Keratinocyte (primary cell): ENCODE measurements at regions not wholly inside any gene's neighbourhood (a gene's known extent, or its start where the extent isn't known, plus 50 kb on each side); places are given as distances from the start of the nearest gene placed in this dataset.

Source experiments
- DNase-seq: peaks from one replicate; pipeline ENCODE4 v3.0.0-alpha.2; 2011; ENCODE audit warnings: low read depth, missing footprints, low spot score
- FAIRE-seq: peaks from 2 replicates; lab custom pipeline; 2011; peaks lifted over from hg19 to GRCh38; lab: Jason Lieb, UNC
- H2AFZ ChIP-seq: 2 replicates; pipeline ENCODE4 v1.6.0; 2012; ENCODE audit warnings: low read length, control low read depth, inconsistent platforms; ENCODE audit not compliant: control insufficient read depth
- H3K27ac ChIP-seq: 2 replicates; pipeline ENCODE4 v1.5.1; 2011; ENCODE audit warnings: low read length; ENCODE audit not compliant: control insufficient read depth, insufficient read depth
- H3K27me3 ChIP-seq: 3 replicates; pipeline ENCODE4 v1.6.0; 2011; ENCODE audit warnings: low read length; ENCODE audit not compliant: control insufficient read depth, insufficient read depth; ENCODE audit errors: extremely low read depth
- H3K36me3 ChIP-seq, 2 experiments: 2 replicates in 1 of 2; 3 replicates in 1 of 2; pipeline ENCODE4 v1.5.1; 2011; ENCODE audit warnings: low read length in 2 of 2, mild to moderate bottlenecking in 1 of 2; ENCODE audit not compliant: control insufficient read depth in 2 of 2, insufficient read depth in 2 of 2; ENCODE audit errors: extremely low read depth in 1 of 2
- H3K4me1 ChIP-seq: 3 replicates; pipeline ENCODE4 v1.5.1; 2011; ENCODE audit warnings: low read length; ENCODE audit not compliant: control insufficient read depth, insufficient read depth; ENCODE audit errors: extremely low read depth
- H3K4me2 ChIP-seq: 3 replicates; pipeline ENCODE4 v1.6.0; 2011; ENCODE audit warnings: low read depth, low read length; ENCODE audit not compliant: control insufficient read depth, insufficient read depth; ENCODE audit errors: extremely low read depth
- H3K4me3 ChIP-seq, 3 experiments: fragments of 200-600 bp in 1 of 3; sonication (generic) in 1 of 3; 2 replicates in 2 of 3; 3 replicates in 1 of 3; pipeline ENCODE4 v1.5.1; 2011 to 2016; ENCODE audit warnings: low read length in 3 of 3, mild to moderate bottlenecking in 3 of 3, control low read depth in 2 of 3, inconsistent platforms in 1 of 3, low read depth in 1 of 3, mixed read lengths in 1 of 3, mixed run types in 1 of 3, moderate library complexity in 1 of 3; ENCODE audit not compliant: control insufficient read depth in 2 of 3, insufficient read depth in 2 of 3; ENCODE audit errors: extremely low read depth in 1 of 3
- H3K79me2 ChIP-seq: 2 replicates; pipeline ENCODE4 v1.6.0; 2012; ENCODE audit warnings: low read length; ENCODE audit not compliant: control insufficient read depth, insufficient read depth
- H3K9ac ChIP-seq: 3 replicates; pipeline ENCODE4 v1.6.0; 2011; ENCODE audit warnings: low read length; ENCODE audit not compliant: control insufficient read depth, insufficient read depth; ENCODE audit errors: extremely low read depth
- H3K9me1 ChIP-seq: 3 replicates; pipeline ENCODE4 v1.6.0; 2011; ENCODE audit warnings: low read length; ENCODE audit not compliant: control insufficient read depth, insufficient read depth; ENCODE audit errors: extremely low read depth
- H3K9me3 ChIP-seq: 2 replicates; pipeline ENCODE4 v1.5.1; 2012; ENCODE audit warnings: low read depth, low read length; ENCODE audit not compliant: control insufficient read depth
- H4K20me1 ChIP-seq: 3 replicates; pipeline ENCODE4 v1.6.0; 2011; ENCODE audit warnings: low read length; ENCODE audit not compliant: control insufficient read depth, insufficient read depth; ENCODE audit errors: extremely low read depth
- EZH2 ChIP-seq: IDR thresholded peaks from one replicate; pipeline ENCODE4 v1.6.1; 2012; ENCODE audit warnings: inconsistent platforms, mild to moderate bottlenecking, low read length, moderate library complexity
- dilution Hi-C: fragments of 300-500 bp; cut with MboI; formaldehyde crosslinking; loops from one replicate; pipeline ENCODE4 v1.7.0; 2020; ENCODE audit warnings: low sequenced_read_pairs; ENCODE audit not compliant: extremely low pct_ligation_motif_present
- TF ChIP-seq, protein P1 (sequence below), 3 experiments: IDR thresholded peaks in 1 of 3; conservative IDR thresholded peaks in 1 of 3; optimal IDR thresholded peaks in 1 of 3; 2 replicates in 2 of 3; 3 replicates in 1 of 3; pipeline versions ENCODE3 to v1.5.1; 2011; ENCODE audit warnings: low read length in 3 of 3, mild to moderate bottlenecking in 3 of 3, moderate library complexity in 2 of 3, control low read depth in 1 of 3, inconsistent platforms in 1 of 3; ENCODE audit not compliant: insufficient read depth in 2 of 3; ENCODE audit errors: extremely low read depth in 1 of 3

DNA sequence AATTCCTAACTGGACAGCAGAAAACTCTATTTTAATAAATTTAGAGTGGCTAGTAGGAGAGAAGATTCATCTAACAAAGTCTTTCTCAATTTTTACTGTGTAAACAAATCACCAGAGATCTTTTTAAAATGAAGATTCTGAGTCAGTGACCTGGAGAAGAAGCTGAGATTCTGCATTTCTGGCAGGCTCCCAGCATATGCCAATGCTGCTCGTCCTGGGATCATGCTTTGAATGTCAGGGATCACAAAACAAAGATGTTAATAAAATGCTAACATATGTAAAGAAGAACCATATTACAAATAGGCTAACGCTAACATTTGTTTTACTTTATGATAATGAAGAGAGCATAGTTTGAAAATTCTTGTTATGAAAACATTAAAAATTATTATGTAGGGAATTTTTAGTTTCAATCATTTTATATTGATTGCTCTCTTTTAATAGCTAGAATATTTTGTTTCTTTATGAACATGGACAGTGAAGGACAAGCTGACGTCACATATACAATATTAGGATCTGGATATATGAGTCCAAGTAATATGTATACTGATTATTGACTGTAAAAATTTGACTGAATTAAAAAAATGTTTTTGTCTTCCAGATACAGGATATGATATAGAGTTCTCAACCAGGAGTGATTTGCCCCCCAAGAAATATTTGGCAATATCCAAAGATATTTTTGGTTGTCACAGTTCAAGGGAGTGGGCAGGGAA, 160.8 kb upstream of the GPR149 start:
- Histone ChIP-seq H3K27ac (no peak overlapping the region), H3K4me1 (no peaks in the 10 kb centered on the region), H3K36me3 (no peaks in the 10 kb centered on the region), H2AFZ (no peak overlapping the region), H3K79me2 (no peaks in the 10 kb centered on the region), H3K4me3 (no peak overlapping the region), H3K4me2 (no peak overlapping the region), H3K27me3 (no peaks in the 10 kb centered on the region), H3K9me3 (no peaks in the 10 kb centered on the region), H3K9ac (no peak overlapping the region), H3K9me1 (no peaks in the 10 kb centered on the region), H4K20me1 (no peaks in the 10 kb centered on the region)
- DNase-seq (no peak), FAIRE-seq (no peak)
- TF ChIP-seq, protein P1, sequence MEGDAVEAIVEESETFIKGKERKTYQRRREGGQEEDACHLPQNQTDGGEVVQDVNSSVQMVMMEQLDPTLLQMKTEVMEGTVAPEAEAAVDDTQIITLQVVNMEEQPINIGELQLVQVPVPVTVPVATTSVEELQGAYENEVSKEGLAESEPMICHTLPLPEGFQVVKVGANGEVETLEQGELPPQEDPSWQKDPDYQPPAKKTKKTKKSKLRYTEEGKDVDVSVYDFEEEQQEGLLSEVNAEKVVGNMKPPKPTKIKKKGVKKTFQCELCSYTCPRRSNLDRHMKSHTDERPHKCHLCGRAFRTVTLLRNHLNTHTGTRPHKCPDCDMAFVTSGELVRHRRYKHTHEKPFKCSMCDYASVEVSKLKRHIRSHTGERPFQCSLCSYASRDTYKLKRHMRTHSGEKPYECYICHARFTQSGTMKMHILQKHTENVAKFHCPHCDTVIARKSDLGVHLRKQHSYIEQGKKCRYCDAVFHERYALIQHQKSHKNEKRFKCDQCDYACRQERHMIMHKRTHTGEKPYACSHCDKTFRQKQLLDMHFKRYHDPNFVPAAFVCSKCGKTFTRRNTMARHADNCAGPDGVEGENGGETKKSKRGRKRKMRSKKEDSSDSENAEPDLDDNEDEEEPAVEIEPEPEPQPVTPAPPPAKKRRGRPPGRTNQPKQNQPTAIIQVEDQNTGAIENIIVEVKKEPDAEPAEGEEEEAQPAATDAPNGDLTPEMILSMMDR (optimal IDR thresholded peaks at IDR 0.05 in 1 of 3, IDR thresholded peaks at IDR 0.05 in 1 of 3, conservative IDR thresholded peaks at IDR 0.05 in 1 of 3; ENCODE audit: extremely low read depth in 1 of 3, insufficient read depth in 2 of 3, low read length in 3 of 3) = no peak
- no peak for TF ChIP-seq EZH2
- dilution Hi-C loops = no loop called here

GRCh38 chr3:154588831-154589230, 158.8 kb upstream of the GPR149 start:
- no peak overlapping the region for H3K27ac ChIP-seq

More at GRCh38 chr3:154588831-154589230, 158.8 kb upstream of the GPR149 start:
- Histone ChIP-seq H3K9ac (no peak overlapping the region), H2AFZ (no peak overlapping the region), H4K20me1 (no peaks in the 10 kb centered on the region), H3K79me2 (no peaks in the 10 kb centered on the region), H3K27me3 (no peaks in the 10 kb centered on the region), H3K4me2 (no peak overlapping the region), H3K9me1 (no peaks in the 10 kb centered on the region), H3K4me3 (no peak overlapping the region), H3K9me3 (no peaks in the 10 kb centered on the region), H3K4me1 (no peaks in the 10 kb centered on the region), H3K36me3 (no peaks in the 10 kb centered on the region)
- dilution Hi-C loops = no loop called here
- FAIRE-seq (no peak), DNase-seq (no peak)
- TF ChIP-seq, protein P1 (optimal IDR thresholded peaks at IDR 0.05 in 1 of 3, IDR thresholded peaks at IDR 0.05 in 1 of 3, conservative IDR thresholded peaks at IDR 0.05 in 1 of 3; ENCODE audit: extremely low read depth in 1 of 3, insufficient read depth in 2 of 3, low read length in 3 of 3) = no peak
- TF ChIP-seq EZH2 = no peak
